Testis (tissue), 2 donors: ENCODE measurements at regions not wholly inside any gene's neighbourhood (a gene's known extent, or its start where the extent isn't known, plus 50 kb on each side); places are given as distances from the start of the nearest gene placed in this dataset.

Experiments used
- POLR2A ChIP-seq: fragments of 450-650 bp; IDR thresholded peaks from one replicate; pipeline ENCODE4 v1.6.1; 2017; ENCODE audit warnings: antibody characterized with exemption, mild to moderate bottlenecking, moderate library complexity
- TF ChIP-seq, protein P1 (sequence below), 3 experiments: fragments of 450-650 bp in 2 of 3; fragments of 200-600 bp in 1 of 3; sonication (generic) in 1 of 3; IDR thresholded peaks; one replicate each; pipeline ENCODE4 v1.5.1; 2016 to 2019; ENCODE audit warnings: antibody characterized with exemption in 3 of 3, mild to moderate bottlenecking in 2 of 3, moderate library complexity in 1 of 3

GRCh38 chr16:73798471-73798870 lies 498.1 kb upstream of the PSMD7 start:
- TF ChIP-seq, protein P1, sequence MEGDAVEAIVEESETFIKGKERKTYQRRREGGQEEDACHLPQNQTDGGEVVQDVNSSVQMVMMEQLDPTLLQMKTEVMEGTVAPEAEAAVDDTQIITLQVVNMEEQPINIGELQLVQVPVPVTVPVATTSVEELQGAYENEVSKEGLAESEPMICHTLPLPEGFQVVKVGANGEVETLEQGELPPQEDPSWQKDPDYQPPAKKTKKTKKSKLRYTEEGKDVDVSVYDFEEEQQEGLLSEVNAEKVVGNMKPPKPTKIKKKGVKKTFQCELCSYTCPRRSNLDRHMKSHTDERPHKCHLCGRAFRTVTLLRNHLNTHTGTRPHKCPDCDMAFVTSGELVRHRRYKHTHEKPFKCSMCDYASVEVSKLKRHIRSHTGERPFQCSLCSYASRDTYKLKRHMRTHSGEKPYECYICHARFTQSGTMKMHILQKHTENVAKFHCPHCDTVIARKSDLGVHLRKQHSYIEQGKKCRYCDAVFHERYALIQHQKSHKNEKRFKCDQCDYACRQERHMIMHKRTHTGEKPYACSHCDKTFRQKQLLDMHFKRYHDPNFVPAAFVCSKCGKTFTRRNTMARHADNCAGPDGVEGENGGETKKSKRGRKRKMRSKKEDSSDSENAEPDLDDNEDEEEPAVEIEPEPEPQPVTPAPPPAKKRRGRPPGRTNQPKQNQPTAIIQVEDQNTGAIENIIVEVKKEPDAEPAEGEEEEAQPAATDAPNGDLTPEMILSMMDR (IDR thresholded peaks at IDR 0.05): no peak
- TF ChIP-seq POLR2A: no peak
